ENCODE measurements at regions not wholly inside any gene's neighbourhood (a gene's known extent, or its start where the extent isn't known, plus 50 kb on each side); places are given as distances from the start of the nearest gene placed in this dataset.

DNA sequence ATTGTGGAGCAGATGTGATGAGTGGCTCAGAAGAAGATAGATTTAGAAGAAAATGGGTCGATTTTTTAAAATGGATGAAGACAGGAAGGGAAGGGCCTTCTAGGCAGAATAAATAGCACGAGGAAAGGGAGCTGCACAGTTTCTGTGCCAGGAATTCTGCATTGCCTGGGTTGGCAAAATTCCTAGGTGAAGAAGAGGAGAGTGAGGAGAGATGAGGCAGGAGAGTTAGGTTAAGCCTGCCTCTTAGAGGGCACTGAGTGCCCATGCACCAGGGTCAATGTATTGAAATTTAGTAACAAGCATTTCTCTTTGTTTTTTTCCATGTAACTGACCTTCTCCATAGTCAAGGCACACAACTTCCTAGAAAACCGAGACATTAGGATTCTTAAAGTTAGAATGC lies 159.5 kb downstream of the YTHDC2 start:
- TF ChIP-seq POLR2A (IDR thresholded peaks at IDR 0.05) = no peak
- TF ChIP-seq CTCF (IDR thresholded peaks at IDR 0.05) = no peak
- no peak for TF ChIP-seq EP300 (IDR thresholded peaks at IDR 0.05)

Measured in ovary (tissue), 3 donors.